ENCODE measurements at regions not wholly inside any gene's neighbourhood (a gene's known extent, or its start where the extent isn't known, plus 50 kb on each side); places are given as distances from the start of the nearest gene placed in this dataset.

DNA sequence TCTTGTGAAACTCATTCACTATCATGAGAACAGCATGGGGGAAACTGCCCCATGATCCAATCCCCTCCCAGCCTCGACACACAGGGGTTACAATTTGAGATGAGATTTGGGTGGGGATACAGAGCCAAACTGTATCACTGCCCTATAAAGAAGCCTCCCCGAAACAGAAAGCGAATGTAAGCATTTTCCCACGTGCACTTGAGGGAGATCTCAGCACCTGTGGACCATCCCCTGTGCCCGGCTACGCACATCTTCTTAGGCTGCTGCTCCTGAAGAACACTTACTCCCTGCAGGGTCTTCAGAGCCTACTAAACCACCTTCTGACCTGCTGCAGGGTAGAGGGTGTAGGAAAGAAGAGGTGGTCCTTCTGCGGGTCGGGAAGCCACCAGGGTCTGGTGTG is 410.2 kb upstream of the IRX2 start:
- TF ChIP-seq, protein P1, sequence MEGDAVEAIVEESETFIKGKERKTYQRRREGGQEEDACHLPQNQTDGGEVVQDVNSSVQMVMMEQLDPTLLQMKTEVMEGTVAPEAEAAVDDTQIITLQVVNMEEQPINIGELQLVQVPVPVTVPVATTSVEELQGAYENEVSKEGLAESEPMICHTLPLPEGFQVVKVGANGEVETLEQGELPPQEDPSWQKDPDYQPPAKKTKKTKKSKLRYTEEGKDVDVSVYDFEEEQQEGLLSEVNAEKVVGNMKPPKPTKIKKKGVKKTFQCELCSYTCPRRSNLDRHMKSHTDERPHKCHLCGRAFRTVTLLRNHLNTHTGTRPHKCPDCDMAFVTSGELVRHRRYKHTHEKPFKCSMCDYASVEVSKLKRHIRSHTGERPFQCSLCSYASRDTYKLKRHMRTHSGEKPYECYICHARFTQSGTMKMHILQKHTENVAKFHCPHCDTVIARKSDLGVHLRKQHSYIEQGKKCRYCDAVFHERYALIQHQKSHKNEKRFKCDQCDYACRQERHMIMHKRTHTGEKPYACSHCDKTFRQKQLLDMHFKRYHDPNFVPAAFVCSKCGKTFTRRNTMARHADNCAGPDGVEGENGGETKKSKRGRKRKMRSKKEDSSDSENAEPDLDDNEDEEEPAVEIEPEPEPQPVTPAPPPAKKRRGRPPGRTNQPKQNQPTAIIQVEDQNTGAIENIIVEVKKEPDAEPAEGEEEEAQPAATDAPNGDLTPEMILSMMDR (IDR thresholded peaks at IDR 0.05), result no peak
- TF ChIP-seq RAD21 (IDR thresholded peaks at IDR 0.05; ENCODE audit: low read length) (no peak), SMC3 (IDR thresholded peaks at IDR 0.05; ENCODE audit: low read depth, low read length) (no peak), SIN3A (IDR thresholded peaks at IDR 0.05; ENCODE audit: borderline replicate concordance, low read depth, low read length) (no peak), RFX5 (IDR thresholded peaks at IDR 0.05; ENCODE audit: low read length) (no peak), TCF12 (IDR thresholded peaks at IDR 0.05) (no peak), TAF1 (IDR thresholded peaks at IDR 0.05; ENCODE audit: borderline replicate concordance, low read depth, low read length) (no peak), EP300 (IDR thresholded peaks at IDR 0.05; ENCODE audit: borderline replicate concordance in 1 of 2, low read depth in 1 of 2, low read length in 1 of 2) (no peak)
- TF ChIP-seq, protein P2, sequence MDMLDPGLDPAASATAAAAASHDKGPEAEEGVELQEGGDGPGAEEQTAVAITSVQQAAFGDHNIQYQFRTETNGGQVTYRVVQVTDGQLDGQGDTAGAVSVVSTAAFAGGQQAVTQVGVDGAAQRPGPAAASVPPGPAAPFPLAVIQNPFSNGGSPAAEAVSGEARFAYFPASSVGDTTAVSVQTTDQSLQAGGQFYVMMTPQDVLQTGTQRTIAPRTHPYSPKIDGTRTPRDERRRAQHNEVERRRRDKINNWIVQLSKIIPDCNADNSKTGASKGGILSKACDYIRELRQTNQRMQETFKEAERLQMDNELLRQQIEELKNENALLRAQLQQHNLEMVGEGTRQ (IDR thresholded peaks at IDR 0.05; ENCODE audit: borderline replicate concordance, low read depth, low read length), result no peak
- TF ChIP-seq, protein P3, sequence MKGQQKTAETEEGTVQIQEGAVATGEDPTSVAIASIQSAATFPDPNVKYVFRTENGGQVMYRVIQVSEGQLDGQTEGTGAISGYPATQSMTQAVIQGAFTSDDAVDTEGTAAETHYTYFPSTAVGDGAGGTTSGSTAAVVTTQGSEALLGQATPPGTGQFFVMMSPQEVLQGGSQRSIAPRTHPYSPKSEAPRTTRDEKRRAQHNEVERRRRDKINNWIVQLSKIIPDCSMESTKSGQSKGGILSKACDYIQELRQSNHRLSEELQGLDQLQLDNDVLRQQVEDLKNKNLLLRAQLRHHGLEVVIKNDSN (IDR thresholded peaks at IDR 0.05; ENCODE audit: borderline replicate concordance, low read depth), result no peak
